Islet precursor cell (in vitro differentiated cells): ENCODE measurements at regions not wholly inside any gene's neighbourhood (a gene's known extent, or its start where the extent isn't known, plus 50 kb on each side); places are given as distances from the start of the nearest gene placed in this dataset.
"Not testable (repeated sequence)": the region's sequence is repeated elsewhere in the genome, so short reads cannot be mapped to it uniquely, and the experiment has no call there.

Source experiments
- DNase-seq: peaks from one replicate; pipeline ENCODE4 v3.0.0-alpha.2; 2018

- DNase-seq = no peak
Observed at GRCh38 chr6:109252261-109253041, 129.8 kb downstream of the CD164 start.

DNA sequence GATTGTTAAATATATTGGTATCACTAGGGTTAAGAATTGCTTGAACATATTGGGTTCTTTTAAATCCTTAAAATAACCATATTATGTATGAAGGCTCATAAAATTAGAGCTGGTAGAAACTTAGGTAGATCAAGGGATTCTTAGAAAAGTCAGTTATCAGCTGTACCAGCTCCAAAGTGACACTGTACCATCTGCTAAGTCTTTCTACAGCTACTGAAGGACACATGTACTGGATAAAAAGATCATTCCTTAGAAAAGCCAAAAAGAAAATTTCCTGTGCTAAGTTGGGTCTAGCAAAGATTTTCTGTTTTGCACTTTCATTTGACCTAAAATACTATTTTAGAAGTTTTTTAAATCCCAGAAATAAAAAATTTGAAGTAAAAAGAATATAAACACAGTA, 130.4 kb downstream of the CD164 start:
- no peak for DNase-seq

DNA sequence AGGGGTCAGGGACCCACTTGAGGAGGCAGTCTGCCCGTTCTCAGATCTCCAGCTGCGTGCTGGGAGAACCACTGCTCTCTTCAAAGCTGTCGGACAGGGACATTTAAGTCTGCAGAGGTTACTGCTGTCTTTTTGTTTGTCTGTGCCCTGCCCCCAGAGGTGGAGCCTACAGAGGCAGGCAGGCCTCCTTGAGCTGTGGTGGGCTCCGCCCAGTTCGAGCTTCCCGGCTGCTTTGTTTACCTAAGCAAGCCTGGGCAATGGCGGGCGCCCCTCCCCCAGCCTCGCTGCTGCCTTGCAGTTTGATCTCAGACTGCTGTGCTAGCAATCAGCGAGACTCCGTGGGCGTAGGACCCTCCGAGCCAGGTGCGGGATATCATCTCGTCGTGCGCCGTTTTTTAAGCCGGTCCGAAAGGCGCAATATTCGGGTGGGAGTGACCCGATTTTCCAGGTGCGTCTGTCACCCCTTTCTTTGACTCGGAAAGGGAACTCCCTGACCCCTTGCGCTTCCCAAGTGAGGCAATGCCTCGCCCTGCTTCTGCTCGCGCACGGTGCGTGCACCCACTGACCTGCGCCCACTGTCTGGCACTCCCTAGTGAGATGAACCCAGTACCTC, 131.6 kb downstream of the CD164 start:
- not testable (repeated sequence) for DNase-seq

GRCh38 chr6:109243863-109244825, 138.1 kb downstream of the CD164 start:
- DNase-seq = no peak

- DNase-seq = no peak
Observed at GRCh38 chr6:109242925-109243324, 139.3 kb downstream of the CD164 start.

DNA sequence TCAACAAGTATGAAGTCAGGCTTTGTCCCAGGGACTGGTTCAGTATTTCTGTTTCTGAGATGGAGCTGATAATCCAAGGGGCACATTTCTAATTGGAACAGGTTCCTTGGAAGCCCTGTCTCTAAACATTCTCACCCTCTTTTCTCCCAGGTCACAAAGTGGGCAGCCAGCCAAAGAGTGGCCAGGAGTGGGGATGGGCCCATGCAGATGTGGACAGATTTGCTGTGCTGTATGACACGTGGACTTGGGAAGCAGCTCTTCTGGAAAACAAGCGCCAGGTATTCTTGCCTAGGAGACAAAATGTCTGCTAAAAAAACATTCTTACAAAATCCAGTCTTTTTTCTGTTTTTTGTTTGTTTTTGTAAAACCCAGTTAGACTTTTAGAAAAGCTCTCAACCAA, 140.2 kb downstream of the CD164 start:
- DNase-seq = no peak

GRCh38 chr6:109241199-109241598, 141.1 kb downstream of the CD164 start:
- no peak for DNase-seq

GRCh38 chr6:109240370-109241084, 141.7 kb downstream of the CD164 start:
- no peak for DNase-seq

- DNase-seq = no peak
Observed at GRCh38 chr6:109239651-109240321, 142.5 kb downstream of the CD164 start.

DNA sequence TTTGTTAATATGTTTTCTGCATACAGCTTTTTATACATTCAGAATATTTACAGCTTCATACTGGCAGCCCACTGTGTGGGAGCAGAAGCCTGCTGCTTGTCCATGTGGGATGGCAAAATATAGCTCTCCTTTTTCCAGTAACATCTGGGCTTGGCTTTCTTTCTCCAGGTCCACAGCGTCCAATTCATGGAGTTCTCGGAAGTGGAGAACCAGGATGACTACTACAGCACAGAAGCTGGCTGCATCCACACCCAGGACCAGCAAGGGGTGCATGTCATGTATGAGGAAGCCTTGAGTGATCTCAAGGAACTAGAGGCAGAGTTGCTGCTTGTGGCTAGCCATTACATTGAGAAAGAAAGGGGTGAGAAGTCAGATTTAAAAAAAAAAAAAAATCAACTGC, 143.1 kb downstream of the CD164 start:
- no peak for DNase-seq

DNA sequence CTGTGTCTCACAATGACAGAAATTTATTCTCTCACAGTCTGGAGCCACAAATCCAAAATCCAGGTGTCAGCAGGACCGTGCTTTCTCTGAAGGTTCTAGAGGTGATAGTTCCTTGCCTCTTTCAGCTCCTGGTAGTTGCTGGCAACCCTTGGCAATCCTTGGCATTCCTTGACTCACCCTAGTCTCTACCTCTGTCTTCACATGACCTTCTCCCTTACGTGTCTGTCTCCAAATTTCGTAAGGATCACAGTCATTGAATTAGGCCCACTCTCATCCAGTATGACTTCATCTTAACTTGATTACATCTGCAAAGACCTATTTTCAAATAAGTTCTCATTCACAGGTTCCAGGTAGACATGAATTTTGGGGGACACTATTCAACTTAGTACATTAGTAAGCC, 143.1 kb downstream of the CEP57L1 start:
- DNase-seq = no peak

GRCh38 chr6:109237986-109238329, 142.7 kb downstream of the CEP57L1 start:
- DNase-seq = no peak

GRCh38 chr6:109237077-109237985, 142.0 kb downstream of the CEP57L1 start:
- no peak for DNase-seq

- peak; percentile 82 for DNase-seq
Observed at GRCh38 chr6:109236115-109237076, 141.1 kb downstream of the CEP57L1 start.

- DNase-seq = no peak
Observed at GRCh38 chr6:109235481-109236038, 140.3 kb downstream of the CEP57L1 start.

DNA sequence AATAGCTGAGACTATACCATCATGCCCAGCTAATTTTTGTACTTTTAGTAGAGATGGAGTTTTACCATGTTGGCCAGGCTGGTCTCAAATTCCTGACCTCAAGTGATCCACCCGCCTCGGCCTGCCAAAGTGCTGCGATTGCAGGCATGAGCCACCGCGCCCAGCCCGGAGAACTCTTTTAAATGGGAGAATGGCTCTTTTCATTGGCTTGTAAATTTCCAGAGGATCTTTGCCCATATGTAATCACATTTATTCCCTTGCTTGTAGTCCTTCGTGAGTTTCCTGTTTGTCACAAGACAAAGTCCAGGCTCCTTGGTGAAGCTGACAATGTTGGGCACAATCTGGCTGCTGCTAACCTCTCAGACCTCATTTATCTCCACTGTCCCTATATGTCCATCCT, 135.1 kb downstream of the CEP57L1 start:
- no peak for DNase-seq

DNA sequence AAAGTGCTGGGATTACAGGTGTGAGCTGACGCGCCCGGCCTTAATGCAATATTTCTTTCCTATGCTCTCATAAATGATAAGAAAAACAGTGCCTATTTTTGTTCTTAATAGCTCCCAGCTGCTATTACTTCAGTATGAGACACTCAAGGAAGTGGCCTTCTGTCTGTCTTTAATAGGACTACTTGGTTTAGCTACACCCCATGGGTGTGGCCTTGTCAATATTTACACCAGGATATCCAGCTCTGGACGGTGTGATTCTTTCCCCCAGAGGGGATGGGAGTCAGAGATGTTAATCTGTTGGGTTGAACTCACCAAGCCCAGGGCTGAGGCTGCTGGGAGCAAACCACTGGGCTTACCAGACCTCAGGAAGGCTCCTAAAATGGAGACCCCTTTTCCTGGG, 134.2 kb downstream of the CEP57L1 start:
- DNase-seq = no peak

DNA sequence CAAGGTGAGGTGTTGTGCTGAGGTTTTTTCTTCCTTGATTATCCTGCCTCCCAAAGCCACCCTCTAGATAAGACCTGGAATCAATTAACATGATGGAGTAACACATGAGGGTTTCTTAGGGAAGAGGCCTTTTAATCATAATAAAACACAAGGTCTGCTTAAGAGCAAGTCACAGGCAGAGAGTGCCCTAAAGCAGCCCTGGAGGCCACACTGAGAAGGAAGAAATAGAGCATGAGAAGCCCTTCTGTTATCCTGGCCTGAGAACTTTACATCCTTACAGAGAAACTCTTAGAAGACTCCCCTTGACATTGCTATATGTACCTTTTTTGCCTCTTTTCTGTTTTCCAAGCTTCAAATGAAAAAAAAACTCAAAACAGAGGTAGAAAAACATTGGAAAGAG, 132.3 kb downstream of the CEP57L1 start:
- DNase-seq = no peak

DNA sequence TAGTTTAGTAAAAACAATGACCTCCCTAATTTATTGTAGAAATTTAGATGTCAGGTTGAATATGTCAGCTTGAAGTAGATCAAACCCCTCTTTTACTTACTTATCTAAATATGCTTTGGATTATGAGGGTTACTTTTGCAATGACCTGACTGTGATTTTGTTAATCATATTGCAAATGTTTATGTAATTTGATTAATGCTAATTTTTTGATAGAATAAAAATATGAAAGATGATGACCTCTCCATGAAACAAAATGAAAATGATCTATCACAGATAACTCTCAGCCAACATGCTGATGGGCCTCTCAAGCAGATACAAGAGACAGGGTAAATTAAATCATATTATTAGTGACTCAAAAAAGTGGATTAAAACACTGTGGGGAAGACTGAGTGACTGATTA, 131.0 kb downstream of the CEP57L1 start:
- DNase-seq = no peak

GRCh38 chr6:109225946-109226345, 130.6 kb downstream of the CEP57L1 start:
- DNase-seq = no peak
